HK-2 (cell line): ENCODE measurements at regions not wholly inside any gene's neighbourhood (a gene's known extent, or its start where the extent isn't known, plus 50 kb on each side); places are given as distances from the start of the nearest gene placed in this dataset.
"Not testable (repeated sequence)": the region's sequence is repeated elsewhere in the genome, so short reads cannot be mapped to it uniquely, and the experiment has no call there.

Source experiments
- DNase-seq: peaks from one replicate; pipeline ENCODE4 v3.0.0-alpha.2; 2018; ENCODE audit not compliant: unreplicated experiment

DNA sequence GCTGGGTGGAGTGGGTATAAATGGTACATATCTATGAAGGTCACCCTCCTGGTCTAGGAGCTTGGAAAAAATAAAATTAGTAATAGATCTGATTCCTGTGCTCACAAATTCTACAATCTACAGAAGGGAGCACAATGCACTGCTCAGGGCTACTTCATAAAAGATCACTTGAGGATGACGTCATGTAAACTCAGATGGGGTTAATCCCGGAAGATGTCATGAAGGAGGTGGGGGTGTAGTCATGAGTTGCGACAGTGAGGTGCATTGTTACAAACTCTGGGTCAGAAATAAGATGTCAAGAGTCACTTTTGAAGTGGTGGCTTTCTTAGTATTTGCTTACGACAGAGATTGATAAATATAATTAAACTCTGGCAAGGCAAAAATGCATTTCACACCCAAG, 68.2 kb downstream of the LHX9 start:
- DNase-seq = no peak

- DNase-seq = no peak
Observed at GRCh38 chr1:197986817-197987216, 69.6 kb downstream of the LHX9 start.

DNA sequence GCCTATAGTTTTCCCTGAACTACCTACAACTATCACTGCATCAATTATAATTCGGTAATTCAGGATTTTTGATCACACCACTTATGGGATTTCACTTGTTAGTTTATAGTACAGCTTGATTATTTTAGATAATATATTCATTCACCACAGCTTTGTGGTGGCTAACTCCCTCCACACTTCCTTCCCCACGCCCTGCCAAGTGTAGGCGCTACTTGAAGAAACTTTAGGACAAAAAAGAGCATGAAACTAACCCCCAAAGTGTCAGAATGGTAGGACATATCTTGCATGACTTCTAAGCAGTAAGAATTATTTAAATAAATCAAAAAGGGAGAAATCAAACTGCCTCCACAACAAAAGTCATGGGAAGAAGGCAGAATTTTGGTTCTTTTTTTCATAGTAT, 70.1 kb downstream of the LHX9 start:
- DNase-seq = no peak

DNA sequence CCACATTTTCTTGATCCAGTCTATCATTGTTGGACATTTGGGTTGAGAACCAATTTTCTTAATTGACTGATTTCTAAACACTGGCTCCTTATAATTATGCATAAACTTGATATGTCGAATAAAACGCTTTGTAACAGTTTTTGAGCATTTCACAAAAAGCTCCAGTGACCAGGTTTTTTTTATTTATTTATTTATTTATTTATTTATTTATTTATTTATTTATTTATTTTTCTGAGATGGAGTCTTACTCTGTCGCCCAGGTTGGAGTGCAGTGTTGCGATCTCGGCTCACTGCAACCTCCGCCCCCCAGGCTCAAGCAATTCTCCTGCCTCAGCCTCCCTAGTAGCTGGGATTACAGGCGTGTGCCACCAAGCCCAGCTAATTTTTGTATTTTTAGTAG, 71.4 kb downstream of the LHX9 start:
- DNase-seq = not testable (repeated sequence)

GRCh38 chr1:197989058-197989457, 71.9 kb downstream of the LHX9 start:
- no peak for DNase-seq

DNA sequence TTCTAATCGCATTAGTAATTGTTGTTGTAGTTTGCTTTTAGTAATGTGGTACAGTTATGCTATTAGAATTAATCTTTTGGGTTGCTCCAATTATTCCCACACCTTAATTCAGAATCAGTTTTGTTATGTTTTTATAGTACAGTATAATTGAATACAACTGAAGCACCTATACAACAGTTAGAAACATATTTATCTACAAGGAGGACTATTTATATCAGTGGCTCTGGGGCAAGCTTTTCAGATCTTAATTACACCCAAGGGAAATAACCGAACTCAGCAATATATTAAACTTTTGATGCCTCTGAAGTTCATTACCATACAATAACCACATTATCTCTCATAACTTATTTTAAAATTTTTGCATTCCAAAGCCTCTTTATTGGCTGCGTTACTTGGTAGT, 74.4 kb downstream of the LHX9 start:
- no peak for DNase-seq

GRCh38 chr1:197994907-197995407, 77.8 kb downstream of the LHX9 start:
- no peak for DNase-seq

DNA sequence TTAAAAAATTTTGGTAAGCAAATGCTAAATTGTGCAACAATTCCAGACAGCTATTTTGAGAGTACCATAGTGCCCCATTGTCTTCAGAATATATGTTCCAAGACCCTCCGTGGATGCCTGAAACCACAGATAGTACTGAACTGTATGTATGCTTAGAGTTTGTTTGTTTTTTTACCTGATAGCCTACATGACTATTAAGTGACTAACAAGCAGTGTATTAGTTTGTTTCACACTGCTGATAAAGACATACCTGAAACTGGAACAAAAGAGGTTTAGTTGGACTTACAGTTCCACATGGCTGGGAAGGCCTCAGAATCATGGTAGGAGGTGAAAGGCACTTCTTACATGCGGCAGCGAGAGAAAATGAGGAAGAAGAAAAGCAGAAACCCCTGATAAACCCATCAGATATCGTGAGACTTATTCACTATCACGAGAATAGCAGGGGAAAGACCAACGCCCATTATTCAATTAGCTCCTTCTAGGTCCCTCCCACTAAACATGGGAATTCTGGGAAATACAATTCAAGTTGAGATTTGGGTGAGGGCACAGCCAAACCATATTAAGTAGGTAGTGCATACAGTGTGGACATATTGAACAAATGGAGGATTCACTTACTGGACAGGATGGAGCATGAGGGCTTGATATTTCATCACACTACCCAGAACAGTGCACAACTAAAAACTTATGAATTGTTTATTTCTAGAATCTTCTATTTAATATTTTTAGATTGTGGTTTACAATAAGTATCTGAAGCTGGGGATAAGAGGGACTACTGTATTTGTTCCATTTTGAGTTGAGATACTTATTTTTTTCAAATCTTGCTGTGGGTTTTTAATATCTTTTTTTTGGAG, 78.5 kb downstream of the LHX9 start:
- no peak for DNase-seq

DNA sequence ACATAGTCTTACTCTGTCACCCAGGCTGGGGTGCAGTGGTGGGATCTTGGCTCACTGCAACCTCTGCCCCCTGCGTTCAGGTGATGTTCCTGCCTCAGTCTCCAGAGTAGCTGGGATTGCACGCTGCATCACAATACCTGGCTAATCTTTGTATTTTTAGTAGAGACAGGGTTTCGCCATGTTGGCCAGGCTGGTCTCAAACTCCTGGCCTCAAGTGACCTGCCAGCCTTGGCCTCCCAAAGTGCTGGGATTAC, 79.0 kb downstream of the LHX9 start:
- not testable (repeated sequence) for DNase-seq

DNA sequence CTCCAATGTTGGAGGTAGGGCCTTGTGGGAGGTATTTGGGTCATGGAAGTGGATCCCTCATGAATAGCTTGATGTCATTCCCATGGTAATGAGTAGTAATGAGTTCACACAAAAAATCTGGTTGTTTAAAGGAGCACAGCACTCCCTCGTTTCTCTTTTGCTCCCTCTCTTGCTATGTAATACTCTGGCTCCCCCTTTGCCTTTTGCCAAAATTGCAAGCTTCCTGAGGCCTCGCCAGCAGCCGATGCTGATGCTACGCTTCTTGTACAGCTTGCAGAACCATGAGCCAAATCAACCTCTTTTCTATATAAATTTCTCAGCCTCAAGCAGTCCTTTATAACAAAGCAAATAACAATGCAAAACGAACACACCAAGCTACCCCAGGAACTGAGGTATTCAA, 80.9 kb downstream of the LHX9 start:
- DNase-seq = no peak

GRCh38 chr1:198001776-198002408, 84.7 kb downstream of the LHX9 start:
- no peak for DNase-seq

DNA sequence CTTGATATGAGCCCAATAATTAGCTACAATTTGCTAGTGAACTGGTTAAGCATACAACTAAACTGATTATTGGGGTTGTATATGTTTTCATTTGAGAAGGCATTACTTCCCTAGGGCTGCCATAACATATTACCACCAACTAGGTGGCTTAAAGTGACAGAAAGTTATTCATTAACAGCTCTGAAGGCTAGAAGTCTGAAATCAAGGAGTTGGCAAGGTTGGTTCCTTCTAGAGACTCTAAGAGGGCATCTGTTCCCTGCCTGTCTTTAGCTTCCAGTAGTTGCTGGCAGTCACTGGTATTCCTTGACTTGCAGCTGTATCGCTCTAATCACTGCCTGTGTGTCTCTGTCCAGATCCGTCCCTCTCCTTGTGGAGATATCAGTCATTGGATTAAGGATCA, 86.3 kb downstream of the LHX9 start:
- no peak for DNase-seq

DNA sequence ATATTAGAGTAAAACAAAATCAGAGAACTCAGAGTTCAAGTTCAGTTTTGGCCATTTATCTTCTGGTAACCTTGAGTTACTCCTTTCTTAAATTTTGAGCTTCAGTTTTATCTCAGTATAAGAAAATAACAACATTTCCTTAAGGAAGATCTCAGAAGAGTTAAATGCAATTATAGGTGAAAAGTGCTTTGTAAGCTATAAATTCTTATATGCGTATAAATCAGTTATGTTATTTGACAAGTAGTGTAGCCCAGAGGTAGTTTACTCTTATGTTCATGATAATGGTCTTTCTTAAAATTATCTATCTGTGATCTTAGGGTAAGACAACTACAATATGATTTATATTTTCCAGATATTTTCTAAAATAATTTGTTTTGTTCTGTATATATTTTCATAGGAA, 89.8 kb downstream of the LHX9 start:
- no peak for DNase-seq

DNA sequence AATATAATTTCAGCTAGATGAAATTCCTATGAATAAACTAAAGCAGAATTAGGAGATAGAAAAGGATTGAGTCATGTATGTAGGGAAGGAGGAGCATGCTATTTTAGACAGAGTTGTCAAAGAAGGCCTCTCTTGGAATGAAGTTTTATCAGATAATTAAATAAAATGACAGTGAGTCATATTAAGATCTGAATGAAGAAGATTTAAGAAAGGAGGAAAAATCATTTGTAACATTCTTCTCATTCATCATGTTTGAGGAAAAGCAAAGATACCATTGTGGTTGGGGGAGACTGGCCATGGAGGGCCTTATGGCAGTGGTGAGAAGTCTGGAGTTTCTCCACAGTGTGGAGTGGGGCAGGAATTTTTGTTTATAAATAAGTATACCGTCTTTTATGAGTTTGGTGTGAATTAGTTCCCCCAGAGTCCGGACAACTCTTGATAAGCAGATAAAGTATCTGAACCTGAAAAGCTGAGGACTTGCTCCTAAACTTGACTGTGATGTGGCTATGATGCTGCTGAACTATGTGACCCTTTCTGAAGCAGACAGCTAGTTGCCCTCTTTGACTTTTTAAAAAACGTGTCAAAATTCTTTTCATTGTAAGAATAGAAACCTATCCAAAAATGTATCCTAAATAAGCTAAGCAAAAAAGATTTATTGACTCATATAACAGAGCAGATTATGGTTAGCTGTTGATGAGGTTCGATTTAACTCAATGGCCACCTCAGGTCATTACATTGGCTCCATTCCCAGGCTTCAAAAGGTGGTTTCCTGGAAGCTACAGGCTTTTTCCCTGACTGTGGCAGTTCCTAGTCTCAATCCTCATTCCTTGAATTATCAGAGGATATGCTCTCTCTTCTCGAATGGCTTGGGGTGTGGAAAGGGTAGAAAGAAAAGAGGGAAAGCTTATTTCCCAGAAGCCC, 90.8 kb downstream of the LHX9 start:
- DNase-seq = no peak

GRCh38 chr1:198014355-198014754, 97.2 kb downstream of the LHX9 start:
- no peak for DNase-seq

DNA sequence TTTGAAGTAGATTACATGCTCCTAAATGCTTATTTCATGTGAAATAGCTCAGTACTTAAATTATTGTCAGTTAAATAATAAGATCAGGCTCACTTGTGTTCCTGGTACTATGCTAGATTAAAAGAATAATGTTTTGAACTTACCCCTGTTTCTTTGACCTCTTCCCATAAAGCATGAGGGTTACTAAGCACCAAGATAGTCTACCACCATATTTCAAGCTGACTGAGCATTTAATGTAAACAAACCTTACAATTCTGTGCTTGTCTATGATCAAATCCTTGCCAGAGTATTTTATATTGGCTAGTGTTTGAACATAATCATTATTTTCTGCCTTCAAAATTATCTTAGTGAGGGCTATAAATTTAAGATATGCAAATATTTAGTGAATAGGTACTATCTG, 98.1 kb downstream of the LHX9 start:
- no peak for DNase-seq

DNA sequence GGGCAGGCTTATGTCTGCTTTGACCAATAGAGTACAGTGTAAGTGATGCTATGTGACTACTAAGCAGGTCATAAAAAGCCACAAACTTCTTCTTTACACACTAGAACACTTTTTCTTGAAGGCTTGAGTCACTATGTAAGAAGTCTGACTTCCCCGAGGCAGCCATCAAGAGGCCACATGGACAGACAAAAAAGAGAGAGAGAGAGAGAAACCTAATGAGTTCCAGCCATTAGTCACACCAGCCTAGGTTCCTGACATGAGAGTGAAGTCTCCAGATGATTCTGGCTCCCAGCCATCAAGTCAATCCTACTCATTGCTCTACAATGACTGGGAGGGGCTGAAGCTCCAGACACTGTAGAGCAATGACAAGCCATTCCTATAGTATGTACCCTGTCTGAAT, 101.4 kb downstream of the LHX9 start:
- DNase-seq = peak; percentile 66

DNA sequence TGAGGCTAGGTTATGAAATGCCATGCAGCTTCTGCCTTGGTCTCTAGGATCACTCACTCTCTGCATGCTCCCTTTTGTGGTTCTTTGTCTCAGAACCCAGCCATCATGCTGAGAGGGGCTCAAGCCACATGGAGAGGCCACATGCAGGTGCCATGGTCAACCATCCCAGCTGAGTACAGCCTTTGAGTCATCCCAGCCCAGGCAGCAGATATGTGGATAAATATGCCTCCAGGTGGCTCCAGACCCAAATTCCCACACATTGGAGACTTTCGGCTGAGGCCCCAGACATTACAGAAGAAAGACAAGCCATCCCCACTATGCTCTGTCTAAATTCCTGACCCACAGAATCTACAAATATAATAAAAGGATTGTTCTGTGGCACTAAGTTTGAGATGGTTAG, 102.0 kb downstream of the LHX9 start:
- no peak for DNase-seq

DNA sequence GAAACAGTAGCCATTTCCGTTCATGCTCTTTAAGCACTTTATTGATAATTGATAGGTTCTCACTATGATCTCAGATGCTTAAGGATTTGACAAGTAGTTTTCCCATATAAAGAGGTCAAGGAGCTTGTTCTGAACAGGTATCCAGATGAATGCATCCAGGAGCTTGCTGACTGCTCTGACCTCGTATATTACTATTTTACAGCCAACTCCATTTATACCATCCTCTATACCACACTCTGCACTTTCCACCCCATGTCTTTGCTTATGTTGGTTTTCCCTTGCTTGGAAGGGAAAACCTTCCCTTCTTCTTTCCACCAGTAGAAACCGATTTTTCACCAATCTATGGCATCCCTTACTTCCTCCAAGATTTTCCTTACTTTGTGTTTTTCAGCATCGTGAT, 107.2 kb downstream of the LHX9 start:
- DNase-seq = no peak

DNA sequence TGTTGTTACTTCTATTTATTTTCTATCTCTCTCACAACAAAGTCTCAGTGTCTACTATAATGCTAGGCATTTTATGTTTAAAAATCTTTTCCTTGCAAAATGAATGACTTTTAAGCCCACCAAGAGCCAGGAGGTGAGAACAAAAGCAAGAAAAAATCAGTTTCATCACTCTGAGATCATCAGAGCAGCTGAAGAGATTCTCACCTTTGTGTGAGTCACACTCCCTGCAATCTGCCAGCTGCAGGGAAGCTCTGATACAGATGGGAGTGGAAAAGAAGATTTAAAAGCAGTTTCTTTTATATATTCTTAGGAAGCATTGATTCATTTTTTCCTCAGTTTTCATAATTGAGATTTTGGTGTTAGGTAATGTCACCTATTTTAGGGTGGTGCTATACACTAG, 107.6 kb downstream of the LHX9 start:
- DNase-seq = no peak

GRCh38 chr1:198030682-198031081, 113.5 kb downstream of the LHX9 start:
- no peak for DNase-seq

DNA sequence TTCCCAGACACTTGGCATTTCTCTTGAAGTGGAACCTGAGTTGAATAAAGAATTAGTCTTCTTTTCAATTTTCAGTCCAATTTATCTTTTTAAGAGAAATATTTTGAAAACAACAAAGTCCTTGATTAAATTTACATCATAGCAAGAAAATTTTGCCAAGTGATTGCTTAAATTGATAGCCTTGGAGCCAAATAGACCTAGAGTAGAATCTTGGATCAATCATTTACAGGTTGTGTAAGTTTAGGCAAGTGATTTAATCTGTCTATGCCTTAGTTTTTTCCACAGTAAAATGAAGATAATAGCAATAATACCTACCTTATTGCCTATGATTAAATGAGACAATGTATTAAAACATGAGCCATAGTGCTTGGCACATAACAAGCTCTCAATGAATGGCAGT, 113.9 kb downstream of the LHX9 start:
- DNase-seq = no peak

- no peak for DNase-seq
Observed at GRCh38 chr1:198032668-198033067, 115.5 kb downstream of the LHX9 start.
